Neural progenitor cell (in vitro differentiated cells): ENCODE measurements at regions not wholly inside any gene's neighbourhood (a gene's known extent, or its start where the extent isn't known, plus 50 kb on each side); places are given as distances from the start of the nearest gene placed in this dataset.

Experiments used
- DNase-seq: peaks from one replicate; pipeline ENCODE4 v3.0.0-alpha.2; 2016; ENCODE audit warnings: low spot score
- H2AFZ ChIP-seq: fragments of 200-600 bp; sonication (generic); replicated peaks from 2 replicates; pipeline ENCODE4 v1.6.1; 2016; ENCODE audit warnings: antibody characterized with exemption
- H3F3A ChIP-seq: fragments of 200-600 bp; sonication (generic); 2 replicates; pipeline ENCODE4 v1.6.1; 2016; ENCODE audit warnings: antibody characterized with exemption, low read depth
- H3K27ac ChIP-seq: fragments of 200-600 bp; sonication (generic); 2 replicates; pipeline ENCODE4 v1.5.1; 2016; ENCODE audit warnings: mild to moderate bottlenecking
- H3K27me3 ChIP-seq: fragments of 200-600 bp; sonication (generic); 2 replicates; pipeline ENCODE4 v1.6.1; 2016; ENCODE audit warnings: mild to moderate bottlenecking, moderate library complexity
- H3K36me3 ChIP-seq: fragments of 200-600 bp; sonication (generic); 2 replicates; pipeline ENCODE4 v1.5.1; 2016
- H3K4me1 ChIP-seq: fragments of 200-600 bp; sonication (generic); 2 replicates; pipeline ENCODE4 v1.6.1; 2016; ENCODE audit warnings: mixed run types
- H3K4me2 ChIP-seq: fragments of 200-600 bp; sonication (generic); 2 replicates; pipeline ENCODE4 v1.6.1; 2016
- H3K4me3 ChIP-seq: fragments of 200-600 bp; sonication (generic); 2 replicates; pipeline ENCODE4 v1.5.1; 2016
- H3K79me2 ChIP-seq: fragments of 200-600 bp; sonication (generic); 2 replicates; pipeline ENCODE4 v1.6.1; 2016; ENCODE audit warnings: low read depth
- H3K9ac ChIP-seq: fragments of 200-600 bp; sonication (generic); 2 replicates; pipeline ENCODE4 v1.6.1; 2016
- H3K9me3 ChIP-seq: fragments of 200-600 bp; sonication (generic); 2 replicates; pipeline ENCODE4 v1.5.1; 2016; ENCODE audit warnings: low read depth
- H4K20me1 ChIP-seq: fragments of 200-600 bp; sonication (generic); 2 replicates; pipeline ENCODE4 v1.6.1; 2016; ENCODE audit warnings: low read depth
- H3K27ac Mint-ChIP-seq: 3 replicates; pipeline ENCODE4 v1.8.0; 2021; ENCODE audit warnings: mixed read lengths
- H3K27me3 Mint-ChIP-seq: 2 replicates; pipeline ENCODE4 v1.8.0; 2022; ENCODE audit warnings: low read depth, mild to moderate bottlenecking, inconsistent platforms, moderate library complexity, mixed read lengths; ENCODE audit not compliant: insufficient read depth
- H3K36me3 Mint-ChIP-seq: 3 replicates; pipeline ENCODE4 v1.8.0; 2021; ENCODE audit warnings: mixed read lengths
- H3K4me1 Mint-ChIP-seq: 3 replicates; pipeline ENCODE4 v1.8.0; 2021; ENCODE audit warnings: mixed read lengths
- H3K4me3 Mint-ChIP-seq: 3 replicates; pipeline ENCODE4 v1.8.0; 2021; ENCODE audit warnings: mild to moderate bottlenecking, moderate library complexity, mixed read lengths
- H3K9me3 Mint-ChIP-seq: 3 replicates; pipeline ENCODE4 v1.8.0; 2020; ENCODE audit warnings: mixed read lengths
- CTCF ChIP-seq: fragments of 200-600 bp; sonication (generic); IDR thresholded peaks from 2 replicates; pipeline ENCODE4 v1.5.1; 2017; ENCODE audit warnings: antibody characterized with exemption, mild to moderate bottlenecking
- EZH2 ChIP-seq: fragments of 200-600 bp; sonication (generic); IDR thresholded peaks from 2 replicates; pipeline ENCODE4 v1.6.1; 2017; ENCODE audit warnings: antibody characterized with exemption, mild to moderate bottlenecking, moderate library complexity
- EZH2phosphoT487 ChIP-seq: fragments of 200-600 bp; sonication (generic); IDR thresholded peaks from 2 replicates; pipeline ENCODE4 v1.6.1; 2017; ENCODE audit warnings: antibody characterized with exemption

- Histone ChIP-seq H4K20me1 (no peaks in the 10 kb centered on the region), H3K9ac (no peak overlapping the region), H3F3A (no peaks in the 10 kb centered on the region), H3K79me2 (no peaks in the 10 kb centered on the region), H3K36me3 (no peaks in the 10 kb centered on the region), H3K4me1 (peaks cover 6% of the 10 kb centered on the region), H3K4me2 (no peak overlapping the region), H3K4me3 (no peak overlapping the region), H3K9me3 (no peaks in the 10 kb centered on the region), H3K27me3 (no peaks in the 10 kb centered on the region), H3K27ac (no peak overlapping the region), H2AFZ (no peak overlapping the region)
- no peaks in the 10 kb centered on the region for H3K4me1 Mint-ChIP-seq
- peaks cover 2% of the 10 kb centered on the region for H3K27me3 Mint-ChIP-seq
- H3K4me3 Mint-ChIP-seq = no peak overlapping the region
- no peaks in the 10 kb centered on the region for H3K9me3 Mint-ChIP-seq
- no peak for TF ChIP-seq EZH2
- H3K36me3 Mint-ChIP-seq = no peaks in the 10 kb centered on the region
- no peak for DNase-seq
- no peak overlapping the region for H3K27ac Mint-ChIP-seq
Observed at GRCh38 chr12:58068706-58069105, 127.3 kb downstream of the ATP23 start.

- no peak overlapping the region for H3K9ac ChIP-seq
- H3K27me3 ChIP-seq = no peaks in the 10 kb centered on the region
- H3K27ac ChIP-seq = no peak overlapping the region
- H3K36me3 Mint-ChIP-seq = no peaks in the 10 kb centered on the region
- no peaks in the 10 kb centered on the region for H3F3A ChIP-seq
- H3K36me3 ChIP-seq = no peaks in the 10 kb centered on the region
- peaks cover 2% of the 10 kb centered on the region for H3K27me3 Mint-ChIP-seq
- H3K4me3 ChIP-seq = no peak overlapping the region
- no peaks in the 10 kb centered on the region for H3K9me3 Mint-ChIP-seq
- H3K4me3 Mint-ChIP-seq = no peak overlapping the region
- H3K9me3 ChIP-seq = no peaks in the 10 kb centered on the region
- H3K4me1 ChIP-seq = peaks cover 6% of the 10 kb centered on the region
- no peak for DNase-seq
- H4K20me1 ChIP-seq = no peaks in the 10 kb centered on the region
- no peak overlapping the region for H3K27ac Mint-ChIP-seq
- TF ChIP-seq CTCF (no peak), EZH2 (no peak), EZH2phosphoT487 (no peak)
- H3K4me1 Mint-ChIP-seq = no peaks in the 10 kb centered on the region
- no peak overlapping the region for H2AFZ ChIP-seq
- H3K4me2 ChIP-seq = no peak overlapping the region
- no peaks in the 10 kb centered on the region for H3K79me2 ChIP-seq
Observed at GRCh38 chr12:58069268-58069963, 128.0 kb downstream of the ATP23 start.

GRCh38 chr12:58071994-58072393 is 130.6 kb downstream of the ATP23 start:
- Histone ChIP-seq H3K4me2 (no peak overlapping the region), H4K20me1 (no peaks in the 10 kb centered on the region), H3K4me3 (no peak overlapping the region), H3K27ac (no peak overlapping the region), H3F3A (no peaks in the 10 kb centered on the region), H3K36me3 (no peaks in the 10 kb centered on the region), H3K4me1 (peaks cover 11% of the 10 kb centered on the region), H3K27me3 (no peaks in the 10 kb centered on the region), H3K79me2 (no peaks in the 10 kb centered on the region), H3K9ac (no peak overlapping the region), H2AFZ (peak overlapping the region; percentile 78), H3K9me3 (no peaks in the 10 kb centered on the region)
- Mint-ChIP-seq H3K4me3 (no peak overlapping the region), H3K27me3 (peaks cover 2% of the 10 kb centered on the region), H3K9me3 (no peaks in the 10 kb centered on the region), H3K36me3 (no peaks in the 10 kb centered on the region), H3K4me1 (no peaks in the 10 kb centered on the region), H3K27ac (no peak overlapping the region)
- TF ChIP-seq EZH2phosphoT487 (no peak), EZH2 (no peak), CTCF (no peak)
- no peak for DNase-seq

GRCh38 chr12:58074259-58074658 is 132.9 kb downstream of the ATP23 start:
- H3K9me3 Mint-ChIP-seq = no peaks in the 10 kb centered on the region
- no peak overlapping the region for H2AFZ ChIP-seq
- H3K27ac Mint-ChIP-seq = no peak overlapping the region
- no peaks in the 10 kb centered on the region for H3F3A ChIP-seq
- no peaks in the 10 kb centered on the region for H3K9me3 ChIP-seq
- no peak overlapping the region for H3K9ac ChIP-seq
- H3K27me3 Mint-ChIP-seq = peaks cover 2% of the 10 kb centered on the region
- no peak for DNase-seq
- H3K4me3 Mint-ChIP-seq = no peak overlapping the region
- no peaks in the 10 kb centered on the region for H3K36me3 Mint-ChIP-seq
- H3K27me3 ChIP-seq = no peaks in the 10 kb centered on the region
- H3K4me1 ChIP-seq = peaks cover 23% of the 10 kb centered on the region
- H3K27ac ChIP-seq = no peak overlapping the region
- H3K4me3 ChIP-seq = no peak overlapping the region
- no peaks in the 10 kb centered on the region for H4K20me1 ChIP-seq
- no peak for TF ChIP-seq EZH2
- TF ChIP-seq CTCF = no peak
- no peak for TF ChIP-seq EZH2phosphoT487
- H3K36me3 ChIP-seq = no peaks in the 10 kb centered on the region
- no peak overlapping the region for H3K4me2 ChIP-seq
- no peaks in the 10 kb centered on the region for H3K79me2 ChIP-seq
- peaks cover 6% of the 10 kb centered on the region for H3K4me1 Mint-ChIP-seq
